Hematopoietic multipotent progenitor cell treated with erythropoietin and hydrocortisone succinate and interleukin-3 and kit ligand, for 17 days (in vitro differentiated cells): ENCODE measurements at regions not wholly inside any gene's neighbourhood (a gene's known extent, or its start where the extent isn't known, plus 50 kb on each side); places are given as distances from the start of the nearest gene placed in this dataset.
"Not testable (repeated sequence)": the region's sequence is repeated elsewhere in the genome, so short reads cannot be mapped to it uniquely, and the experiment has no call there.

Experiments
- DNase-seq: peaks from one replicate; pipeline ENCODE4 v3.0.0-alpha.2; 2015; ENCODE audit warnings: low spot score

DNA sequence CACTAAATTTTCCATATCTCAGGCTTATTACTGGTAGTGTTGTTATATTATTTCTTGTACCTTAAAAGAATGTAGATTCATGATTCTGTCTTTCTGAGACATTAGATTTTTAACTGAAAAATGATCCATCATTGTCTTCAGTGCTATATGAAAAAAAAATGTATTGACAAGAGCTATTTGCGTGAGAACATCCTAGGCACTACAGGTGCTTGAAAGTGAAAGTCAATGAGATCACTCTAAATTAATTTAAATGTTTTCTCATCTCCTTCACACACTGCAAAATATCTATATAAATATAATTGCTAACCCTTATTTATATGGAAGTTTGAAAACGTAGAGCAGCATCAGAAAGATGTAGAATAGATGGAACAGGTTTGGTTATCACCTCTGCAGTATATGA lies 684.6 kb downstream of the TRIB2 start:
- DNase-seq: no peak

DNA sequence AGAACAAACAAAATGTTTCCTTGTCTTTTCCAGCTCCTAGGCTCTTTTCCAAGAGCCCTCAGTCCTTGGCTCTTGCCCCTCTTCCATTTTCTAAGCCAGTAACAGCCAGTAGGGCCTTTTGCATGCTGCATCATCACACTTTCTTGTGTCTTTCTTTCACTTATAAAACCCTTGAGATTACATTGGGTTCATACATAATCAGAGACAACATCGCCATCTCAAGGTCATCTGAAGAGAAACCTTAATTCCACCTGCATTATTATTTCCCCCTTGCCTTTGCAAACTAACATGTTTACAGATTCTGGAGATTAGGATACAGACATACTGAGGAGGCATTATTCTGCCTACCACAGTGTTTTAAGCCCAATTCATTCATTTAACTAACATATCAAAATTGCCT lies 697.3 kb downstream of the TRIB2 start:
- DNase-seq: no peak

GRCh38 chr2:13414897-13415296 lies 698.2 kb downstream of the TRIB2 start:
- no peak for DNase-seq

- no peak for DNase-seq
These were observed 717.2 kb downstream of the TRIB2 start for GRCh38 chr2:13433954-13434353.

- DNase-seq: not testable (repeated sequence)
These were observed 727.0 kb downstream of the TRIB2 start for GRCh38 chr2:13443554-13444261.

DNA sequence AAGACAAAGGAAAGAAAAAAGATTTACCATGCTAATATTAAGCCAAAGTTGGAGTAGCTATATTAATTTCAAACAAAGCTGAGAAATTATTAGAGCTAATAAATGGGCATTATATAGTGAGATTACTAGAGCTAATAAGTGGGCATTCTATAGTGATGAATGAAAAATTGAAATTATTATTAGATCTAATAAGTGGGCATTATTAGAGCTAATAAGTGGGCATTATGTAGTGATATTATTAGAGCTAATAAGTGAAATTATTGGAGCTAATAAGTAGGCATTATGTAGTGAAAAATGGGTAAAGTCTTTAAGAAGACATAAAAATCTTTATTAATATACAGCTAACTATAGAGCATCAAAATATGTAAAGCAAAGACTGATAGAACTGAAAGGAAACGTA lies 745.7 kb downstream of the TRIB2 start:
- DNase-seq: no peak

GRCh38 chr2:13466076-13466475 lies 749.3 kb downstream of the TRIB2 start:
- no peak for DNase-seq

DNA sequence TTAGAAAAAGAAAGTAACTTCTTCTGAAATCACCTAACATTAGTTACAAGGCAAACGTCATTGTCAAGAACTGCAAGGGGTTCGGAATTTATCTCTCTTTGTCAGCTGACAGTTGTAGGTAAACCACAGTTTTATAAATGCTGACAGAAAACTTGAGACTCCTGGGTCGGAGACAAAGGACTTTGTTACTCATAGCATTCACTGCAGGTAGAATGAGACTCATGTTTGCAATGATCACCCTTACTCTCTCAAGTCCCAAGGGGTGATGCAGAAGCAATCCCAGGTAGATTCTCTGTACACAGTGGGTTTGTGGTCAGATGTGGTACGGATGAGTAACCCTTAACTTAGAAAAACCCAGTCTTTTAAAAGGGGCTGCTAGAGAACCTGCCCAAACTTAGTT lies 757.8 kb downstream of the TRIB2 start:
- no peak for DNase-seq

DNA sequence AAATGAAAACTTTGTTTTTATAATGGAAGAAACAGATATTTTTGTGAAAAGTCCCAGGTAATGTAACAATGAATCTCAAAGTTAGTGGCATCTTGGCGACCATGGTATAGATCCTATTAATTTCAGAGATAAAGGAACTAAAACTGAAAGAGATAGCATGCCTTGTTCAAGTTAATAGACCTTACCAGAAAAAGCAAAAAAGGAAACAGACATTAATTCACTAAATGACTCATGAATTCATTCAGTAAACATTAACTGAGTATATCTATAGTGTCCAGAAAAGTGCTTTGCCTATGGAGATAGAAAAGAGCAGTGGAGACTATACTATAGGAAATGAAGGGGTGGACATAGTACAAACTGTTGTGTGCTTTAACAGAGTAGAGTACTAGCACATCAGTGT lies 763.3 kb downstream of the TRIB2 start:
- DNase-seq: no peak

DNA sequence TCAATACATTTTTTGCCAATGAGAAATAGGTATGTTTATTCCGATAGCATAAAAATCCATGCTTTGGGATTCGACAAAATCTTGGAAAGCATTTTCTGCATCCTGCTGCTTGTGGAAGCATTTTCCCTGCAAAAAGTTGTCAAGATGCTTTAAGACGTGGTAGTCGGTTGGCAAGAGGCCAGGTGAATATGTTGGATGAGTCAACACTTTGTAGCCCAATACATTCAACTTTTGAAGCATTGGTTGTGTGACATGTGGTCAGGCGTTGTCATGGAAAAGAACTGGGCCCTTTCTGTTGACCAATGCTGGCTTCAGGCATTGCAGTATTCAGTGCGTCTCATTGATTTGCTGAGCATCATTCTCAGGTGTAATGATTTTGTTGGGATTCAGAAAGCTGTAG lies 764.5 kb downstream of the TRIB2 start:
- DNase-seq: no peak

DNA sequence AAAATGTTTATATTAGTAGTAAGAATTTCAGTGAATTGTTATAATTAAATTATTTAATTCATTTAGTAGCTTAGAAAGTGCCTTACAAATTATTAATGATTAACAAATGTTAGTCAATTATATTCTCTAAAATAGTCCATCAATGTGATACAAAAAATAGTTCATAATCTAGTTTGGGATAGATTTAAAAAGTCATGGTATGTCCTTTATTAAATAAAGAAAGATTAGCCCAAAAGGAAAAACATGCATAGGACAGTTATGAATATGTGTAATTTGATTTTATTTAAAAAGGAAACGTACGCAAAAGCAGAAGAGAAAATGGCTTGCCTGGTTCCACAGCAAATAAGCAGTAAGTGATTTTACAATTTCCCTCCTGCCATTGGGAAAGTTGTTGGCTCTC lies 768.5 kb downstream of the TRIB2 start:
- no peak for DNase-seq

GRCh38 chr2:13488965-13489364 lies 772.2 kb downstream of the TRIB2 start:
- no peak for DNase-seq

- no peak for DNase-seq
These were observed 775.5 kb downstream of the TRIB2 start for GRCh38 chr2:13492262-13492661.

- no peak for DNase-seq
These were observed 778.3 kb downstream of the TRIB2 start for GRCh38 chr2:13495051-13495450.

DNA sequence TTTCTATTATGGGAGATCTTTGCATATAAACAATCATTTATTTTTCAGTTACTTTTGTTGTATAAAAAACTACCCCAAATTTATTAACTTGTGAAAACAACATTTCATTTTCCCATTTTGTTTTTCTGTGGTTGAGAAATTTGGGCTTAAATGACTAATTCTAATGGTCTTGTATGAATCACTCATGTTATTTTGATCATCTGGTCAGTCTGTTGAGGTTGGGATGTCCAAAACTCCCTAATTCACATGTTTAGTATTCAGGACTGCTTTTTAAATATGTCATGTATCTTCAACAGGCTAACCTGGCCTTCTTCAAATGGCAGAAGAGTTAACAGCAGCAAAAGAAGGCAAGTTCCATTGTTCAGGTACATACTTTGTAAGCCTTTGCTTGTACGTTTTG lies 788.1 kb downstream of the TRIB2 start:
- DNase-seq: no peak

DNA sequence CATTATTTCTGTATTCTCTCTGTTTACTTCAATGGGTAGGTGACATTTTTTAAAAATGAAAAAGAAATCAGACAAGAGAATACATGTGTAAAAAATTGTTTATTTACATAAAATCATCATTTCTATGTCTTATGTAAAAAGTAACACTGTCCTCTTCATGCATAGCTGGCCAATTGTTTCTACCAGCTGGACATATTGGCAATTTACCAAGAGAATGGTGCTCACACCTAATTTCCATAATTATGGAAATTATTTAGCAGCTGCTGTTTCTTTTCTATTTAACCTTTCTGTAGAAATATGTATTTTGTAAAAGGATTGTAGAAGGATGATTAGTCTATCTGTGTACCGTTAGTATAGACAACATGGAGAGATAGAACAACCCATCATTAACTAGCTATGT lies 791.9 kb downstream of the TRIB2 start:
- no peak for DNase-seq

GRCh38 chr2:13515254-13515653 lies 798.5 kb downstream of the TRIB2 start:
- no peak for DNase-seq

DNA sequence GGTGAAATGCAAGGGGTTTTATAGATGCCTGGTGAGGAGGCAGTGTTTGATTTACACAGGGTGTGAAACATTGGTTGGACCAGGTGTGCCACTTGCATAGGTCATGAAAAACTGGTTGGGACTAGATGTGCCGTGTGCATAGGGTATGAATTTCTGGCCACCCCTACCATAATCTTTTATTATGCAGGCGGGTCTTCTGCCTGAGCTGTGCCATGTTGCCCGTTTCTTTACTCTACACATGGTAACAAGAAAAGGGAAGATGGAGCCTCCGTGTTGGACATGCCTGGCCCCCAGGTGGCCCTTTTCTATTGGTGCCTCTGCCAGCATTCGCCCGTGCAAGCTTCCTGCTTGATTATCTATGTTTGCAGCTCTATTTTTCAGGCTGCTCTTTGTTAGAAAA lies 805.4 kb downstream of the TRIB2 start:
- DNase-seq: no peak

GRCh38 chr2:13522917-13523821 lies 806.4 kb downstream of the TRIB2 start:
- no peak for DNase-seq

GRCh38 chr2:13524492-13524891 lies 807.8 kb downstream of the TRIB2 start:
- no peak for DNase-seq

DNA sequence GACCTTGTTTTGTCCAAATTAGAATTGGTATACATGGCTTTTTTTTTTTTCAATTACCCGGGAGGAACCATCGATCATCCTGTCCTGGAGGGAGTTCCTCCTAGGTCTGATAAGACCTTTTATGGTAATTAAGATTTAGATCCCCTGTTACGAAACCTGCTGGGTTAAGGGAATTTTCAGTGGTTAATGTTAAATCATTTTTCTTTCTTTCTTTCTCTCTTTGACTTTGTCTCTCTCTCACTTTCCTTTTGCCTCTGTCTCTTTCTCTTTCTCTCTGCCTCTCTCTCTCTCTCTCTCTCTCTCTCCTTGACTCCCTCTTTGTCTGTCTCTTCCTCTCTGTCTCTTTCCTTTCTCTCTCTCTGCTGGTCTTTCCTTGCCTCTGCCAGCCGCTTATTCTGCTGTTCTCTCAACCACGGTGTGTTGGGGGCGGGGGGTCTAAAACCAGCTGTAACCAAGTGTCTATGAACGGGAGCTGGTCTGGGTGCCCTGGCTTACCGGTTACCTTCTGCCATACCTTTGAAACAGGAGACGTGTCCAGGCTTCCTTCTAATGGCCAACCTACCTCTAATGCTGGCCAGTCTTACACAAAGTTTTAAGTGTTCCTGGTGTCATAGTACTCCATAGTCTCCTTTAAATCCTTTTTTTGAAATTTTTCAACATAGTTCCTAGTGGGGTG lies 815.1 kb downstream of the TRIB2 start:
- DNase-seq: not testable (repeated sequence)

- not testable (repeated sequence) for DNase-seq
These were observed 816.2 kb downstream of the TRIB2 start for GRCh38 chr2:13532781-13533523.
